GM19025 (cell line): ENCODE measurements at regions not wholly inside any gene's neighbourhood (a gene's known extent, or its start where the extent isn't known, plus 50 kb on each side); places are given as distances from the start of the nearest gene placed in this dataset.
"Not testable (repeated sequence)": the region's sequence is repeated elsewhere in the genome, so short reads cannot be mapped to it uniquely, and the experiment has no call there.

Experiments used
- ATAC-seq: cut with Tn5 transposase; IDR thresholded peaks from one replicate; pipeline ENCODE4 v1.9.1; 2021; ENCODE audit warnings: mild to moderate bottlenecking, low read depth, moderate library complexity; ENCODE audit not compliant: unreplicated experiment

GRCh38 chr6:90894285-90895130, 307.6 kb upstream of the MAP3K7 start:
- ATAC-seq: no peak

- no peak for ATAC-seq
These were observed 306.5 kb upstream of the MAP3K7 start for GRCh38 chr6:90893400-90893799.

GRCh38 chr6:90892271-90892670, 305.4 kb upstream of the MAP3K7 start:
- no peak for ATAC-seq

- no peak for ATAC-seq
These were observed 304.5 kb upstream of the MAP3K7 start for GRCh38 chr6:90891355-90891754.

DNA sequence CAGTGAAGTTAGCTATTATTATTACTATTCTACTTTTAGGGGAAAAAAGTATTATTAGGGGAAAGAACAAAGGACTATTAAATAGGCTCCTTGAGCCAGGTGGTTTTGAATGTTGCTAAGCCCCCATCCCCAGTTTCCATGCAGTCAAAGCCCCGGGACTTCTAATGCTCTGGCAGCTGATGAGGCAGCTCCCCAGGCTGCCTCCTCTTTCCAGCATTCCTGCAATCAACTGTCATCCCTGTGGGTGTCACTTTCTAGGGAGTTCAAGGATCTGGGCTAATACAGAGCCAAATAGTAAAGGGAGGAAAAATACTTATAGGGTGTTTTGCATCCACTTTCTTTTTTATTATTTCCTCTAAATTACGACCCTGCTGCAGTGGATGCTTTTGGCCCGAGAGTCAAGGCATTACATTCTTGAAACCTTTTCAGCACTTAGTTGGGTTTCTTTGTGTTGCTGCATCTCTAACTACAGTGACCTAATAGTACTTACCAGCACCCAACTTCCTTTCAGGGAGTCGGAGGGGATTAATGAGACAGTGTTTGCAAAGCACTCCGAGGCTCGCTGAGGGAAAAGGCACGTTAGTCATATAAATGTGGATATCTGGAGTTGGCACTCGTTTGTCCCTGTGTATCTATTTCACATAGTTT, 303.9 kb upstream of the MAP3K7 start:
- ATAC-seq: no peak

- ATAC-seq: no peak
These were observed 300.9 kb upstream of the MAP3K7 start for GRCh38 chr6:90887764-90888163.

DNA sequence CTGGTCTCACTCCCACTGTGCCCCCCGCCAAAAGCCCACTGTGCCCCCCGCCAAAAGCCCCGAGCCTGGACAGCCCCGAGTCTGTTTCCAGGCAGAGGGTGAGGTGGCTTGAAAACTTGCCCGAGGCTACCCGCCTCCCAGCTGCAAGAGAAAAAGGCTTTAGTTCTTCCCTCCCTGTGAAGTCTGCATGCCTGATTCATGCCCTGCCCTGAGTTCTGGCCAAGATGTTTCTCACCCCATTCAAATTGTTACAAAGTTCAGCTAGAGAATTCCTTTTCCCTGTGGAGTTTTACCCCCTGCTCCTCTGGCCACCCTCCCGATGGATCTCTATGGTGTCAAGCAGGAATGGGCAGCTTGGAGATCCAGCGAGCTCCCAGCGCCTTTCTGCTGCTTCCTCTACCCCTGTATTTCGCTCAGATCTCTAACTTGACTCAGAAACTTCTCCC, 298.8 kb upstream of the MAP3K7 start:
- no peak for ATAC-seq

DNA sequence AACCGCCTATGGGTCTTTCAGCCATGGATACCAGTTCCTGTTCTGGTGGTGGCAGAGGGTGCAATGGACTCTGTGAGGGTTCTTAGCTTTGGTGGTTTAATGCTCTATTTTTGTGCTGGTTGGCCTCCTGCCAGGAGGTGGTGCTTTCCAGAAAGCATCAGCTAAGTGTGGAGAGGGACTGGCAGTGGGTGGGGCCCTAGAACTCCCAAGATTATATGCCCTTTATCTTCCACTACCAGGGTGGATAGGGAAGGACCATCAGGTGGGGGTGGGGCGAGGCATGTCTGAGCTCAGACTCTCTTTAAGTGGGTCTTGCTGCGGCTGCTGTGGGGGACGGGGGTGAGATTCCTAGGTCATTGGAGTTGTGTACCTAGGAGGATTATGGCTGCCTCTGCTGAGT, 298.3 kb upstream of the MAP3K7 start:
- not testable (repeated sequence) for ATAC-seq

DNA sequence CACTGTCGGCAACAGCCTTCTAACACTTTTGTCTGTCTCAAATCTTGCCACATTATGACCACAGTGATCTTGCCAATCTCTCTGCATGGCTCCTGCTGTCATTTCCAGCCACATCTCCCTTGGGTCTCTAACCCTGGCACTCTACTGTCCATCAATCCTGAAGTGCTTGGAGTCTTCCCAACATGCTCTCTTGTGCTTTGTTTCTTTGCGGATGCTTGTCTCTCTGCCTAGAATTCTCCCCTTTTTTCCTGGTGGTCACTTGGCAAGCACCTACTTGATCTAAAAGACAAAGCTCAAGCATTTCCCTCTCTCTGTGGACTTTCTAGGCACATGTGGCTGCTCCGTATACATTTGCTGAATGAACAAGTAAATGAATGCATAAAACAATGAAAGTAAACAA, 290.7 kb upstream of the MAP3K7 start:
- no peak for ATAC-seq

GRCh38 chr6:90874931-90875330, 288.1 kb upstream of the MAP3K7 start:
- no peak for ATAC-seq

GRCh38 chr6:90872981-90873380, 286.1 kb upstream of the MAP3K7 start:
- no peak for ATAC-seq

DNA sequence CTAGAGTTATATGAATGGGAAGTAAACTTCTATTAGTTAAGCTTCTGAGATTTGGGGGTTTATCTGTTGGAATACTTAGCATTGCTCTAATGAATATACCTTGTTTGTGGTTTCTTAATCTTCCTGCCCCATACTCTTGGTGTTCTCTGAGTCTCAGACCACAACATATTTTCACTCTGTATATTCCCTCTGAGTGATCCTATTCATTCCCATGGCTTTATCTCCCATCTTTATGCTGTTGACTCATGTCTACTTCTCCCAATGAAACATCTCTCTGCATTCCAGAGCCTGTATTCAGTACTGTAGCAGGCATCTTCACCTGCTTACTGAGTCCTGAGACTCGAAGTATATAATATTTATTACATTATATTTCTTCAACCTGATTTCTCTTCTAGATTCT, 283.7 kb upstream of the MAP3K7 start:
- no peak for ATAC-seq

- ATAC-seq: no peak
These were observed 281.8 kb upstream of the MAP3K7 start for GRCh38 chr6:90868656-90869055.

- ATAC-seq: no peak
These were observed 281.4 kb upstream of the MAP3K7 start for GRCh38 chr6:90868256-90868655.

DNA sequence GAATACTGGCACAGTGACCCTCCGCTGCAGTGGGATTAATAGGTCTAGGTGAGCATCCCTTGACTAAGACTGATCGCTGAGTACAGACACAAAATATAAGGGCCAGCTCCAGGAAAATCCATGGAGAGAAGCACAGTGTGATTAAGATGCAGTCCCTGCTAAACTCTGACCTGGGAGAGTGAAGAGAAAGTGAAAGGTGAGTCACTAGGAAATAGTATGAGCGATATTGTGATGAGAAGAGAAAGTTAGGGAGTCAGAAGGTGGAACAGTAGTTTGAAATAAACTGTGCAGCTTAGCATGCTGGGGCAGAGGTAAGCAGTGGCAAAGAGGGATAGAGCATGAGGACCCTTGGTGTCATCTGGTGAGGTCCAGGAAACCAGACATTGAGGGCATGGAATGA, 278.6 kb upstream of the MAP3K7 start:
- no peak for ATAC-seq

- ATAC-seq: no peak
These were observed 276.2 kb upstream of the MAP3K7 start for GRCh38 chr6:90863043-90863442.

- ATAC-seq: no peak
These were observed 274.1 kb upstream of the MAP3K7 start for GRCh38 chr6:90860822-90861601.

DNA sequence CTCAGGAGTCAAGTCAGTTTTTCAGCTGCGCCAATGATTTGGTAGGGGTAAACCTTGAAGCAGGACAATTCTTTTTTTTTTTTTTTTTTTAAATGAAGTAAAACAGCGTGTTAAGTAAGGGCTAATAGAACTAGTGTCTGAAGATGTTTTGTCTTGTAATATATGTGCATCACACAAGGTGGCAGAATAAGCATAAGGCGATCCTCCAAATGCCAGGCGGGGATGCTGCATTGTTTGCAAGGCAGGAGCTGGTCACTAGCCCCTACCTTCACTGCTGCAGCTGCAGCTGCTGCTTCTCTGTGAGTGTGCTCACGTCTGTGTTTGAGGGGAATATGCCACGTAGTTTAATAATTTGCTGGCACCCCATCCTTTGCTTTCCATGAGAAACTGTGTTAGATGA, 272.7 kb upstream of the MAP3K7 start:
- ATAC-seq: no peak

GRCh38 chr6:90859056-90859455, 272.2 kb upstream of the MAP3K7 start:
- no peak for ATAC-seq

- ATAC-seq: no peak
These were observed 262.8 kb upstream of the MAP3K7 start for GRCh38 chr6:90849686-90850085.

DNA sequence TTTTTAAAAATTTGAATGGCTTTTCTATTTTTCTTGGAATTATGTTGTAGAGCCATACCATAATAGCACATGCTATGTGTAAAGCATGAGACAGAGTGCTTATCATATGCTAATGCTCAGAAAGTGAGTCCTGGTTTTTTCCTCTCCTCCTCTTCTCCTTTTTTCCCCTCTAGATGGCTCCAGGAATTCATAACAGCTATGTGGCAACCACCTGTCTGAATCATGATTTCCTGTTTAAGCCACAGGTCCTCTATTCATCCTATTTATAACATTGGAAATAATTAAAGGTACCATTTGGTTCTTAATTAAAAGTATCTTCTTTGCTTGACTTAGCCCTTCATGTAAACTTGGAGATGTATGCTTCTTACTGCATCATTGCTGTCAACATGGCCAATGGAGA, 260.0 kb upstream of the MAP3K7 start:
- ATAC-seq: no peak
